NCI-H1048 (cell line): ENCODE measurements at regions not wholly inside any gene's neighbourhood (a gene's known extent, or its start where the extent isn't known, plus 50 kb on each side); places are given as distances from the start of the nearest gene placed in this dataset.

Experiments used
- DNase-seq: peaks from one replicate; lab custom pipeline; 2025; lab: John Stamatoyannopoulos, UW

- DNase-seq = no peak
Measured at GRCh38 chr19:27776020-27776419, 1436.9 kb downstream of the UQCRFS1 start.

GRCh38 chr19:27775395-27775794, 1437.6 kb downstream of the UQCRFS1 start:
- no peak for DNase-seq

GRCh38 chr19:27774827-27775226, 1438.1 kb downstream of the UQCRFS1 start:
- no peak for DNase-seq

- DNase-seq = no peak
Measured at GRCh38 chr19:27774337-27774736, 1438.6 kb downstream of the UQCRFS1 start.

- no peak for DNase-seq
Measured at GRCh38 chr19:27773318-27774094, 1439.4 kb downstream of the UQCRFS1 start.

GRCh38 chr19:27772059-27772458, 1440.9 kb downstream of the UQCRFS1 start:
- no peak for DNase-seq

- no peak for DNase-seq
Measured at GRCh38 chr19:27770095-27770494, 1442.9 kb downstream of the UQCRFS1 start.

- no peak for DNase-seq
Measured at GRCh38 chr19:27767234-27767633, 1445.7 kb downstream of the UQCRFS1 start.

GRCh38 chr19:27765912-27766725, 1446.8 kb downstream of the UQCRFS1 start:
- no peak for DNase-seq

GRCh38 chr19:27765397-27765796, 1447.6 kb downstream of the UQCRFS1 start:
- DNase-seq = no peak

- no peak for DNase-seq
Measured at GRCh38 chr19:27764186-27764804, 1448.7 kb downstream of the UQCRFS1 start.

- no peak for DNase-seq
Measured at GRCh38 chr19:27762933-27763332, 1450.0 kb downstream of the UQCRFS1 start.

GRCh38 chr19:27759896-27760295, 1453.1 kb downstream of the UQCRFS1 start:
- no peak for DNase-seq

GRCh38 chr19:27758626-27759505, 1454.1 kb downstream of the UQCRFS1 start:
- no peak for DNase-seq

GRCh38 chr19:27754700-27755099, 1458.3 kb downstream of the UQCRFS1 start:
- no peak for DNase-seq

- DNase-seq = no peak
Measured at GRCh38 chr19:27753622-27754021, 1459.3 kb downstream of the UQCRFS1 start.

GRCh38 chr19:27752530-27753184, 1460.3 kb downstream of the UQCRFS1 start:
- no peak for DNase-seq

- DNase-seq = no peak
Measured at GRCh38 chr19:27751044-27751391, 1461.9 kb downstream of the UQCRFS1 start.

GRCh38 chr19:27750391-27751043, 1462.4 kb downstream of the UQCRFS1 start:
- DNase-seq = no peak

GRCh38 chr19:27748551-27749152, 1464.3 kb downstream of the UQCRFS1 start:
- DNase-seq = no peak
